HEK293T (cell line): ENCODE measurements at regions not wholly inside any gene's neighbourhood (a gene's known extent, or its start where the extent isn't known, plus 50 kb on each side); places are given as distances from the start of the nearest gene placed in this dataset.
"Not testable (repeated sequence)": the region's sequence is repeated elsewhere in the genome, so short reads cannot be mapped to it uniquely, and the experiment has no call there.

ENCODE experiments used
- CTCF ChIA-PET: fragments of 350-600 bp; formaldehyde crosslinking; extraction: SDS; loops from one replicate; lab custom pipeline; 2021; ENCODE audit warnings: antibody characterized with exemption, inconsistent platforms; lab: Yijun Ruan, JAX
- POLR2A ChIA-PET: fragments of 350-600 bp; formaldehyde crosslinking; extraction: SDS; loops from one replicate; lab custom pipeline; 2020; ENCODE audit warnings: antibody characterized with exemption, inconsistent platforms; lab: Yijun Ruan, JAX
- DNase-seq: peaks from one replicate; pipeline ENCODE4 v3.0.0; 2012; ENCODE audit warnings: mixed read lengths; ENCODE audit errors: extremely low spot score
- ARNT ChIP-seq: fragments of 450-650 bp; IDR thresholded peaks from 2 replicates; pipeline ENCODE4 v1.6.1; 2017; ENCODE audit warnings: mild to moderate bottlenecking
- BHLHE40 ChIP-seq: fragments of 450-650 bp; IDR thresholded peaks from 2 replicates; pipeline ENCODE4 v1.6.1; 2016; ENCODE audit warnings: mild to moderate bottlenecking, moderate library complexity, borderline replicate concordance
- CTBP1 ChIP-seq: fragments of 450-650 bp; IDR thresholded peaks from 2 replicates; pipeline ENCODE4 v1.6.1; 2016; ENCODE audit warnings: borderline replicate concordance
- ELF4 ChIP-seq: fragments of 450-650 bp; IDR thresholded peaks from 2 replicates; pipeline ENCODE4 v1.6.1; 2017; ENCODE audit warnings: antibody characterized with exemption
- FOXA1 ChIP-seq: fragments of 450-650 bp; IDR thresholded peaks from 2 replicates; pipeline ENCODE4 v1.6.1; 2016; ENCODE audit warnings: mild to moderate bottlenecking
- FOXK2 ChIP-seq: fragments of 450-650 bp; IDR thresholded peaks from 2 replicates; pipeline ENCODE4 v1.6.1; 2016; ENCODE audit warnings: mild to moderate bottlenecking
- FOXM1 ChIP-seq: fragments of 450-650 bp; IDR thresholded peaks from 2 replicates; pipeline ENCODE4 v1.6.1; 2017; ENCODE audit warnings: mild to moderate bottlenecking, borderline replicate concordance
- HDGF ChIP-seq: fragments of 450-650 bp; IDR thresholded peaks from 2 replicates; pipeline ENCODE4 v1.6.1; 2017; ENCODE audit warnings: antibody characterized with exemption, borderline replicate concordance
- L3MBTL2 ChIP-seq: fragments of 450-650 bp; conservative IDR thresholded peaks from 2 replicates; pipeline ENCODE4 v1.6.1; 2016; ENCODE audit warnings: mild to moderate bottlenecking
- LEF1 ChIP-seq: fragments of 450-650 bp; IDR thresholded peaks from 2 replicates; pipeline ENCODE4 v1.6.1; 2017; ENCODE audit warnings: mild to moderate bottlenecking, borderline replicate concordance
- NFRKB ChIP-seq: fragments of 450-650 bp; IDR thresholded peaks from 2 replicates; pipeline ENCODE4 v1.6.1; 2016; ENCODE audit warnings: mild to moderate bottlenecking, moderate library complexity
- PKNOX1 ChIP-seq: fragments of 450-650 bp; IDR thresholded peaks from 2 replicates; pipeline ENCODE4 v1.6.1; 2016
- SP1 ChIP-seq: fragments of 450-650 bp; IDR thresholded peaks from 2 replicates; pipeline ENCODE4 v1.6.1; 2017
- SUZ12 ChIP-seq: fragments of 450-650 bp; IDR thresholded peaks from 2 replicates; pipeline ENCODE4 v1.6.1; 2016; ENCODE audit warnings: mild to moderate bottlenecking
- TARDBP ChIP-seq: fragments of 450-650 bp; IDR thresholded peaks from 2 replicates; pipeline ENCODE4 v1.6.1; 2016
- ZNF384 ChIP-seq: fragments of 450-650 bp; IDR thresholded peaks from 2 replicates; pipeline ENCODE4 v1.6.1; 2016

- POLR2A ChIA-PET: interaction anchor here (0.7 kb wide), 1 partner anchor 1982 kb away, joined by 3 read pairs; no protein-coding TSS in a partner anchor
Observed at GRCh38 chr7:82598958-82599357, 155.4 kb upstream of the CACNA2D1 start.

GRCh38 chr7:82595795-82596194 lies 152.2 kb upstream of the CACNA2D1 start:
- DNase-seq, CTCF ChIA-PET, POLR2A ChIA-PET: not testable (repeated sequence)

More at GRCh38 chr7:82598958-82599357, 155.4 kb upstream of the CACNA2D1 start:
- TF ChIP-seq ELF4: no peak
- TF ChIP-seq L3MBTL2: no peak
- TF ChIP-seq BHLHE40: no peak
- TF ChIP-seq CTBP1: no peak
- no peak for TF ChIP-seq NFRKB
- no peak for TF ChIP-seq FOXM1
- TF ChIP-seq SUZ12: no peak
- TF ChIP-seq LEF1: no peak
- no peak for TF ChIP-seq PKNOX1
- TF ChIP-seq ZNF384: no peak
- no peak for TF ChIP-seq FOXK2
- no peak for TF ChIP-seq HDGF
- no peak for TF ChIP-seq FOXA1
- TF ChIP-seq ARNT: no peak
- no peak for DNase-seq
- CTCF ChIA-PET: no interaction called here

GRCh38 chr7:82595176-82595575 lies 151.6 kb upstream of the CACNA2D1 start:
- POLR2A ChIA-PET: no interaction called here
- DNase-seq: no peak
- CTCF ChIA-PET: no interaction called here
- TF ChIP-seq FOXM1 (no peak), ELF4 (no peak), BHLHE40 (no peak), LEF1 (no peak), SP1 (no peak), L3MBTL2 (no peak), ZNF384 (no peak), FOXA1 (no peak), HDGF (no peak), ARNT (no peak), TARDBP (no peak), SUZ12 (no peak), CTBP1 (no peak), PKNOX1 (no peak)

GRCh38 chr7:82594665-82595064 lies 151.1 kb upstream of the CACNA2D1 start:
- POLR2A ChIA-PET: no interaction called here
- no peak for DNase-seq
- CTCF ChIA-PET: interaction anchor here (0.6 kb wide), 2 partner anchors 76 to 550 kb away, joined by 3 to 4 read pairs; no protein-coding TSS in a partner anchor
- no peak for TF ChIP-seq SP1
- no peak for TF ChIP-seq PKNOX1
- no peak for TF ChIP-seq FOXM1
- TF ChIP-seq ARNT: no peak
- TF ChIP-seq L3MBTL2: no peak
- TF ChIP-seq ZNF384: no peak
- TF ChIP-seq BHLHE40: no peak
- no peak for TF ChIP-seq CTBP1
- no peak for TF ChIP-seq FOXK2
- TF ChIP-seq SUZ12: no peak
- no peak for TF ChIP-seq LEF1
- TF ChIP-seq NFRKB: no peak

- no peak for DNase-seq
- POLR2A ChIA-PET: no interaction called here
- TF ChIP-seq PKNOX1: peak; percentile 71
- no peak for TF ChIP-seq ZNF384
- CTCF ChIA-PET: interaction anchor here (0.5 kb wide), 1 partner anchor 133 kb away, joined by 3 read pairs; no protein-coding TSS in a partner anchor
Observed at GRCh38 chr7:82593780-82594179, 150.2 kb upstream of the CACNA2D1 start.

GRCh38 chr7:82592416-82592815 lies 148.8 kb upstream of the CACNA2D1 start:
- TF ChIP-seq BHLHE40 (no peak), SP1 (no peak), CTBP1 (no peak), SUZ12 (no peak)
- ChIA-PET CTCF (no interaction called here), POLR2A (no interaction called here)
- DNase-seq: no peak

- DNase-seq: no peak
- ChIA-PET CTCF (no interaction called here), POLR2A (no interaction called here)
- no peak for TF ChIP-seq SP1
- no peak for TF ChIP-seq BHLHE40
- TF ChIP-seq SUZ12: no peak
- TF ChIP-seq PKNOX1: no peak
- no peak for TF ChIP-seq FOXK2
- no peak for TF ChIP-seq ZNF384
- no peak for TF ChIP-seq CTBP1
- TF ChIP-seq FOXM1: no peak
- no peak for TF ChIP-seq NFRKB
- TF ChIP-seq ELF4: no peak
- TF ChIP-seq ARNT: no peak
- no peak for TF ChIP-seq TARDBP
- TF ChIP-seq LEF1: no peak
- no peak for TF ChIP-seq HDGF
- TF ChIP-seq FOXA1: no peak
Observed at GRCh38 chr7:82579047-82579446, 135.5 kb upstream of the CACNA2D1 start.
